ENCODE measurements at regions not wholly inside any gene's neighbourhood (a gene's known extent, or its start where the extent isn't known, plus 50 kb on each side); places are given as distances from the start of the nearest gene placed in this dataset.

DNA sequence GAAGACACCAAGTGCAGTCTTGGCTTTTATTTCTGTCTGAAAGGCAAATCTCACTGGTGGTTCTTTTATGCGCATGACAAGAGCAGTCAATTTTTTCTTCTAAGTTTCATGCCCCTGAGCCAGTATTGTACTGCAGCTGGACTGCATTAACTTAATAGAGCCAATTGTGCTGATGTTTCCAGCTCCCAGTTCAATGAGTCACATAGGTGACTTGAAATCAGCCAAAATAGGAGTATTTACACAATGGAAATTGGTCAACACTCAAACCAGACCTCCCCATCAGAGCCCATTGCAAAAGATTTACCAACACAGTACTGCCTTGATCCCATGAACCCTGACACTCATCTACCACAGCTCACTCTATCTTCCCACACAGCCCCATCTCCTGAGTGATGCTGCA, 100.3 kb upstream of the GUCY1A1 start:
- TF ChIP-seq EZH2 (IDR thresholded peaks at IDR 0.05; ENCODE audit: low read length): no peak
- TF ChIP-seq CTCF (optimal IDR thresholded peaks at IDR 0.05 in 1 of 3, IDR thresholded peaks at IDR 0.05 in 1 of 3, conservative IDR thresholded peaks at IDR 0.05 in 1 of 3; ENCODE audit: extremely low read depth in 1 of 3, insufficient read depth in 2 of 3, low read length in 3 of 3): no peak
- no peak for FAIRE-seq
- H2AFZ ChIP-seq (ENCODE audit: control insufficient read depth, low read length): no peak overlapping the region
- no peaks in the 10 kb centered on the region for H4K20me1 ChIP-seq (ENCODE audit: control insufficient read depth, extremely low read depth, insufficient read depth, low read length)
- H3K4me2 ChIP-seq (ENCODE audit: control insufficient read depth, extremely low read depth, insufficient read depth, low read depth, low read length): no peak overlapping the region
- no peaks in the 10 kb centered on the region for H3K4me1 ChIP-seq (ENCODE audit: control insufficient read depth, extremely low read depth, insufficient read depth, low read length)
- no peak overlapping the region for H3K27ac ChIP-seq (ENCODE audit: control insufficient read depth, insufficient read depth, low read length)
- dilution Hi-C loops (cut with MboI; ENCODE audit: extremely low pct_ligation_motif_present, low sequenced_read_pairs): no loop called here
- H3K9me3 ChIP-seq (ENCODE audit: control insufficient read depth, low read depth, low read length): no peaks in the 10 kb centered on the region
- H3K9me1 ChIP-seq (ENCODE audit: control insufficient read depth, extremely low read depth, insufficient read depth, low read length): no peaks in the 10 kb centered on the region
- no peak overlapping the region for H3K4me3 ChIP-seq (ENCODE audit: control insufficient read depth in 2 of 3, extremely low read depth in 1 of 3, insufficient read depth in 2 of 3, low read depth in 1 of 3, low read length in 3 of 3)
- no peaks in the 10 kb centered on the region for H3K27me3 ChIP-seq (ENCODE audit: control insufficient read depth, extremely low read depth, insufficient read depth, low read length)
- no peak for DNase-seq (ENCODE audit: low read depth, low spot score)
- H3K9ac ChIP-seq (ENCODE audit: control insufficient read depth, extremely low read depth, insufficient read depth, low read length): no peak overlapping the region
- no peaks in the 10 kb centered on the region for H3K79me2 ChIP-seq (ENCODE audit: control insufficient read depth, insufficient read depth, low read length)
- no peaks in the 10 kb centered on the region for H3K36me3 ChIP-seq (ENCODE audit: control insufficient read depth in 2 of 2, extremely low read depth in 1 of 2, insufficient read depth in 2 of 2, low read length in 2 of 2)

DNA sequence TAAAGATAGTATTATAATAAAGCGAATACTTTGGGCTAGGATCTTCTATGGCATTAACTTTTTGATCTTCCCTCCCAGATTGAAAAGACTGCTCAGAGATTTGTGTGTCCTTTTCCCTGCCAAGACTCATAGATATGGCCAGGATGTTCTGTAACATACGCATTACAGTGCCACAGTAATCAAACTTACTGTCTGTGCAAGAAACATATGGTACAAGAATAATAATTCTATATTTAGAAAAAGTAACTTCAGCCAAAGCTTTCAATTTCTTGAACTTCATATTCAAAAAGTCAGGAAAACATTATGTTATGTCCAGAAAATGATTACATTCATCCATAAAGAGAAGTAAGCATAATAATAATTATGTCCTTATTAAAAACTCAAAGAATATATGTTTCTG, 100.9 kb upstream of the GUCY1A1 start:
- DNase-seq (ENCODE audit: low read depth, low spot score): no peak
- no peak for FAIRE-seq
- no peaks in the 10 kb centered on the region for H4K20me1 ChIP-seq (ENCODE audit: control insufficient read depth, extremely low read depth, insufficient read depth, low read length)
- no peak overlapping the region for H3K4me2 ChIP-seq (ENCODE audit: control insufficient read depth, extremely low read depth, insufficient read depth, low read depth, low read length)
- H3K9ac ChIP-seq (ENCODE audit: control insufficient read depth, extremely low read depth, insufficient read depth, low read length): no peak overlapping the region
- H3K9me1 ChIP-seq (ENCODE audit: control insufficient read depth, extremely low read depth, insufficient read depth, low read length): no peaks in the 10 kb centered on the region
- H2AFZ ChIP-seq (ENCODE audit: control insufficient read depth, low read length): no peak overlapping the region
- H3K79me2 ChIP-seq (ENCODE audit: control insufficient read depth, insufficient read depth, low read length): no peaks in the 10 kb centered on the region
- H3K27ac ChIP-seq (ENCODE audit: control insufficient read depth, insufficient read depth, low read length): no peak overlapping the region
- H3K4me3 ChIP-seq (ENCODE audit: control insufficient read depth in 2 of 3, extremely low read depth in 1 of 3, insufficient read depth in 2 of 3, low read depth in 1 of 3, low read length in 3 of 3): no peak overlapping the region
- dilution Hi-C loops (cut with MboI; ENCODE audit: extremely low pct_ligation_motif_present, low sequenced_read_pairs): no loop called here
- no peaks in the 10 kb centered on the region for H3K4me1 ChIP-seq (ENCODE audit: control insufficient read depth, extremely low read depth, insufficient read depth, low read length)
- H3K27me3 ChIP-seq (ENCODE audit: control insufficient read depth, extremely low read depth, insufficient read depth, low read length): no peaks in the 10 kb centered on the region
- no peaks in the 10 kb centered on the region for H3K9me3 ChIP-seq (ENCODE audit: control insufficient read depth, low read depth, low read length)
- TF ChIP-seq EZH2 (IDR thresholded peaks at IDR 0.05; ENCODE audit: low read length) (no peak), CTCF (optimal IDR thresholded peaks at IDR 0.05 in 1 of 3, IDR thresholded peaks at IDR 0.05 in 1 of 3, conservative IDR thresholded peaks at IDR 0.05 in 1 of 3; ENCODE audit: extremely low read depth in 1 of 3, insufficient read depth in 2 of 3, low read length in 3 of 3) (no peak)
- H3K36me3 ChIP-seq (ENCODE audit: control insufficient read depth in 2 of 2, extremely low read depth in 1 of 2, insufficient read depth in 2 of 2, low read length in 2 of 2): no peaks in the 10 kb centered on the region
